ENCODE measurements at regions not wholly inside any gene's neighbourhood (a gene's known extent, or its start where the extent isn't known, plus 50 kb on each side); places are given as distances from the start of the nearest gene placed in this dataset.

GRCh38 chr7:10469476-10469875 is 504.2 kb upstream of the PHF14 start:
- no peaks in the 10 kb centered on the region for H3K4me1 ChIP-seq (ENCODE audit: insufficient read depth)
- H3K9me2 ChIP-seq (replicated peaks; ENCODE audit: insufficient read depth), result no peaks in the 10 kb centered on the region
- no peak overlapping the region for H3K4me2 ChIP-seq
- TF ChIP-seq CTCF (IDR thresholded peaks at IDR 0.05; ENCODE audit: poor library complexity) (no peak), EZH2 (IDR thresholded peaks at IDR 0.05; ENCODE audit: borderline replicate concordance) (no peak), EZH2phosphoT487 (IDR thresholded peaks at IDR 0.05; ENCODE audit: low read depth, severe bottlenecking, unreplicated experiment) (no peak)
- no peaks in the 10 kb centered on the region for H4K20me1 ChIP-seq (ENCODE audit: insufficient read depth, poor library complexity, severe bottlenecking)
- no peaks in the 10 kb centered on the region for H3K27me3 ChIP-seq
- H3K9me3 ChIP-seq (ENCODE audit: low read depth), result no peaks in the 10 kb centered on the region
- no peak overlapping the region for H2AFZ ChIP-seq
- no peaks in the 10 kb centered on the region for H3K79me2 ChIP-seq
- no peak overlapping the region for H3K4me3 ChIP-seq
- H3K36me3 ChIP-seq (replicated peaks; ENCODE audit: insufficient read depth, low read depth), result no peaks in the 10 kb centered on the region
- no peak for DNase-seq (ENCODE audit: low spot score)
- WGBS (ENCODE audit: low lambda C conversion rate, missing lambda C conversion rate), result 76% methylated on average over 7 of the region's 7 CpGs
- no peak overlapping the region for H3K27ac ChIP-seq

- WGBS (ENCODE audit: low lambda C conversion rate, missing lambda C conversion rate), result 56% methylated on average over 2 of the region's 2 CpGs
Observed at GRCh38 chr7:10471280-10472058, 502.2 kb upstream of the PHF14 start.

GRCh38 chr7:10472115-10472514 is 501.6 kb upstream of the PHF14 start:
- TF ChIP-seq CTCF (IDR thresholded peaks at IDR 0.05; ENCODE audit: poor library complexity) (no peak), EZH2phosphoT487 (IDR thresholded peaks at IDR 0.05; ENCODE audit: low read depth, severe bottlenecking, unreplicated experiment) (no peak), EZH2 (IDR thresholded peaks at IDR 0.05; ENCODE audit: borderline replicate concordance) (no peak)
- Histone ChIP-seq H3K9me2 (replicated peaks; ENCODE audit: insufficient read depth) (no peaks in the 10 kb centered on the region), H3K9me3 (ENCODE audit: low read depth) (no peaks in the 10 kb centered on the region), H3K36me3 (replicated peaks; ENCODE audit: insufficient read depth, low read depth) (no peaks in the 10 kb centered on the region), H3K27ac (no peak overlapping the region), H3K4me1 (ENCODE audit: insufficient read depth) (no peaks in the 10 kb centered on the region), H3K79me2 (no peaks in the 10 kb centered on the region), H4K20me1 (ENCODE audit: insufficient read depth, poor library complexity, severe bottlenecking) (no peaks in the 10 kb centered on the region), H2AFZ (no peak overlapping the region), H3K27me3 (no peaks in the 10 kb centered on the region), H3K4me2 (no peak overlapping the region), H3K4me3 (no peak overlapping the region)
- 71% methylated on average over 3 of the region's 3 CpGs for WGBS (ENCODE audit: low lambda C conversion rate, missing lambda C conversion rate)
- no peak for DNase-seq (ENCODE audit: low spot score)

More at GRCh38 chr7:10471280-10472058, 502.2 kb upstream of the PHF14 start:
- H3K9me3 ChIP-seq (ENCODE audit: low read depth), result no peaks in the 10 kb centered on the region
- H3K36me3 ChIP-seq (replicated peaks; ENCODE audit: insufficient read depth, low read depth), result no peaks in the 10 kb centered on the region
- H3K27ac ChIP-seq, result no peak overlapping the region
- no peak for DNase-seq (ENCODE audit: low spot score)
- no peak for TF ChIP-seq EZH2phosphoT487 (IDR thresholded peaks at IDR 0.05; ENCODE audit: low read depth, severe bottlenecking, unreplicated experiment)
- no peak for TF ChIP-seq EZH2 (IDR thresholded peaks at IDR 0.05; ENCODE audit: borderline replicate concordance)
- TF ChIP-seq CTCF (IDR thresholded peaks at IDR 0.05; ENCODE audit: poor library complexity), result no peak
- no peak overlapping the region for H3K4me2 ChIP-seq
- no peaks in the 10 kb centered on the region for H3K79me2 ChIP-seq
- H3K4me1 ChIP-seq (ENCODE audit: insufficient read depth), result no peaks in the 10 kb centered on the region
- no peak overlapping the region for H2AFZ ChIP-seq
- no peaks in the 10 kb centered on the region for H3K27me3 ChIP-seq
- no peak overlapping the region for H3K4me3 ChIP-seq
- no peaks in the 10 kb centered on the region for H3K9me2 ChIP-seq (replicated peaks; ENCODE audit: insufficient read depth)
- no peaks in the 10 kb centered on the region for H4K20me1 ChIP-seq (ENCODE audit: insufficient read depth, poor library complexity, severe bottlenecking)

Measured in hepatocyte (in vitro differentiated cells).